Rectal smooth muscle tissue (tissue), 1 donor: ENCODE measurements at regions not wholly inside any gene's neighbourhood (a gene's known extent, or its start where the extent isn't known, plus 50 kb on each side); places are given as distances from the start of the nearest gene placed in this dataset.

Experiments
- H3K27ac ChIP-seq: one replicate; pipeline ENCODE4 v1.7.0; 2013; ENCODE audit warnings: low read depth, low read length, inconsistent platforms
- H3K27me3 ChIP-seq: one replicate; pipeline ENCODE4 v1.7.0; 2013; ENCODE audit warnings: low read length; ENCODE audit not compliant: control insufficient read depth, insufficient read depth
- H3K36me3 ChIP-seq: one replicate; pipeline ENCODE4 v1.7.0; 2013; ENCODE audit warnings: low read length; ENCODE audit not compliant: control insufficient read depth, insufficient read depth
- H3K4me1 ChIP-seq: one replicate; pipeline ENCODE4 v1.7.0; 2013; ENCODE audit warnings: low read length; ENCODE audit not compliant: control insufficient read depth, insufficient read depth
- H3K4me3 ChIP-seq: one replicate; pipeline ENCODE4 v1.7.0; 2013; ENCODE audit warnings: low read length
- H3K9ac ChIP-seq: one replicate; pipeline ENCODE4 v1.7.0; 2013; ENCODE audit warnings: low read length

DNA sequence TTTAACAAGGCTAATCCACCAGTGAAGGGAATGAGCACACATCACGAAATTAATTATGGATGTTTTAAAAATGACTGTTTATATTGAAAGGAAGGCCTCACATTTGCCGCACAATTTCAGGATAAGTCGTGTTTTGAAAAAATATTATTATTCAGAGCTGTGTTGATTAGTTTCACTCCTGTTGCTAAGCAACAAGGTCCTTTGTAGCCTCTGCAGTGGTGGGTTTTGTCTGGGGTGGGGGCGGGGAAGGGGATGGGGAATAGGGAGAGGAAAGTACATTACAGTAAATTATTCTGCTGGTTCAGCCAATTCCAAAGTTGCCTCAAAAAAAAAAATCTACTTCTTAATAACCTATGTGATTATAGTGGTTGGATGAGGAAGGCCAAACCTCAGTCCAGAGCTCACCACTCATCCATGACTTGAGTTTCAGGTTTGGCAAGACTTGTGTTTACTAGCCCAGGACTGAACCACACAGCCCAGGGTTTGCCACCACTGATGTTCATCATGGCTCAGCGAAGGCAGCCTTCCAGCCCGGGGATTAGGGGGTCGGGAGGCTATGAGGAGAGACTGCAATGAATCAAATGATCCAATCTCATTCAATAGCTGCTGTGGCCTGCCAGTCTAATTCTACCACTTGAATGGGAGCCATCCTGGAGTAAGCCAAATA is 162.5 kb upstream of the ATP6AP2 start:
- no peak overlapping the region for H3K4me3 ChIP-seq
- H3K4me1 ChIP-seq = no peaks in the 10 kb centered on the region

DNA sequence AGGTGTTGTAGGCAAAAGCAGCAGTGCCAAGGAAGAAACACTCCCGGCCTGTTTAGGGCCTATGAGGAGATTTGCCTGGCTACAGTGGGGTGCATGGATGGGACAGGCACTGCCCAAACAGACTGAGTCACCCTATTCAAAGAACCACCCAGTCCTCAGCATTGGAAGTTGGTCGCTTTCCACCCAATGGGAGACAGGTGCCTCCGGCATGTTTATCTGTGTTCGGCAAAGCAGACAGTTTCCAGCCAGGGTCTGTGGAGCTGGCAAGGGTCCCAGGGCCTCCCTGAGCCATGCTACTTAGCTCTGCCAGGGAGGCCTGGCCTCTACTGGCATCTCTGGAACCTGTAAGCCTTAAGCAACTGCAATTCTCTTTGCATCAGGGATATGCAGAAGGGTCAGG is 165.1 kb upstream of the ATP6AP2 start:
- Histone ChIP-seq H3K4me1 (no peaks in the 10 kb centered on the region), H3K27me3 (no peaks in the 10 kb centered on the region), H3K4me3 (no peak overlapping the region), H3K27ac (no peak overlapping the region), H3K36me3 (no peaks in the 10 kb centered on the region), H3K9ac (no peak overlapping the region)

More for the DNA sequence above, 162.5 kb upstream of the ATP6AP2 start:
- Histone ChIP-seq H3K9ac (no peak overlapping the region), H3K27ac (no peak overlapping the region), H3K36me3 (no peaks in the 10 kb centered on the region), H3K27me3 (no peaks in the 10 kb centered on the region)

DNA sequence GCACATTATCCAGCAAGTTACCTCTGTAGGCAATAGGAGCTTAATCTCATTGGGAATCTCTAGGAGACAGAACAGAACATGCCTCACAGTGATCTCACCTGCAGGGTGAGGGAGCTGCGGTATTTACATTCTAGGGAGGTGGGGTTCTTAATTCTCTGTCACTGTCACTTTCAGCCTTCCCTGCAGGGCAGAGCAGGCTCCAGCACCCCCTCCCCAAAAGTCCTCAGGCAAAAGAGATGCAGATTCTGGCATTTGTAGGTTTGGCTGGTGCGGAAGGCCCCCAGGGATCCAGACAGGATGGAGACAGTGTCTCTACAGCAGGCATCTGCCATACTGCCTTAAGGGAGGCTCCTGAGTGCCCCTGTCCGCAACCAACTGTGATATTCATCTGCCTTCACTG is 166.4 kb upstream of the ATP6AP2 start:
- no peak overlapping the region for H3K4me3 ChIP-seq
- no peak overlapping the region for H3K9ac ChIP-seq
- no peaks in the 10 kb centered on the region for H3K4me1 ChIP-seq
- no peak overlapping the region for H3K27ac ChIP-seq
- no peaks in the 10 kb centered on the region for H3K27me3 ChIP-seq
- no peaks in the 10 kb centered on the region for H3K36me3 ChIP-seq

DNA sequence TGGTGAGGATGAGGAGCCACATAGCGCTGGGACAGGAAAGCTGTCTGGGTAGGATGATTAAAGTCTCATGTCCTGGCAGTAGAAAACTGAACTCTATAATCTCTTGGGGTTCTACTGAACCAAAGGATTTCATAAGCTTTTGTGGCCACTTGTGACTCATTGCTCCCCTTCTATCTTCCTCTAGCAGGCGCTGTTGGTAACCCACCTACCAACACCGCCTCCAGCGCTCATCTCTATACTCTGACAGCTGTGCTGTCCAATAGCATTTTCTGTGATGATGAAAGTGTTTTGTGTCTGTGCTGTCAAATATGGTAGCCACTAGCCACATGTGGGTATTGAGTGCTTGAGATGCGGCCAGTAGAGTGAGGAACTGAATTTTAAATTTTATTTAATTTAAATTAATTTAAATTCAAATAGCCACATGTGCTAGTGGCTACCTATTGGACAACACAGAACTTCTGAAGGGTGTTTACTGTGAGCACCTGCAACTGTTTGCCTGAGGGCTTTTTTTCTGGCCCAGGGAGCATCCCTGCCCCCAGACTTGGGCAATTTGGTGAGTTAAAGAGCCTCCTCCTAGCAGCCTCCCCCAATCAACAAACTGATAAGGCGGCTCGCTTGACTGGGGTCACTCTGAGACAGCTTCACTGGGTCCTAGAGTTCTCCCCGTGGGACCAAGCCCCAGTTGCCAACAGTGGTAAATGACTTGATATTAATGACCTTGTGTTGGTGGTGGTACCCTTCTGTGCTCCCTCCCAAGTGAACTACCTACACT is 169.2 kb upstream of the ATP6AP2 start:
- no peak overlapping the region for H3K4me3 ChIP-seq
- H3K36me3 ChIP-seq = no peaks in the 10 kb centered on the region
- H3K27me3 ChIP-seq = no peaks in the 10 kb centered on the region
- H3K4me1 ChIP-seq = no peaks in the 10 kb centered on the region
- H3K9ac ChIP-seq = no peak overlapping the region
- H3K27ac ChIP-seq = no peak overlapping the region

- H3K4me1 ChIP-seq = no peaks in the 10 kb centered on the region
- no peaks in the 10 kb centered on the region for H3K36me3 ChIP-seq
- H3K4me3 ChIP-seq = no peak overlapping the region
- H3K27me3 ChIP-seq = no peaks in the 10 kb centered on the region
- H3K27ac ChIP-seq = no peak overlapping the region
- H3K9ac ChIP-seq = no peak overlapping the region
Measured at GRCh38 chrX:40410859-40411258, 169.9 kb upstream of the ATP6AP2 start.

GRCh38 chrX:40406330-40406859 is 174.4 kb upstream of the ATP6AP2 start:
- peaks cover 2% of the 10 kb centered on the region for H3K4me1 ChIP-seq
- no peak overlapping the region for H3K27ac ChIP-seq
- H3K4me3 ChIP-seq = no peak overlapping the region
- no peak overlapping the region for H3K9ac ChIP-seq
- H3K36me3 ChIP-seq = no peaks in the 10 kb centered on the region
- H3K27me3 ChIP-seq = no peaks in the 10 kb centered on the region

GRCh38 chrX:40405399-40405798 is 175.4 kb upstream of the ATP6AP2 start:
- no peak overlapping the region for H3K4me3 ChIP-seq
- no peaks in the 10 kb centered on the region for H3K27me3 ChIP-seq
- no peak overlapping the region for H3K9ac ChIP-seq
- H3K36me3 ChIP-seq = no peaks in the 10 kb centered on the region
- H3K4me1 ChIP-seq = peaks cover 2% of the 10 kb centered on the region
- H3K27ac ChIP-seq = no peak overlapping the region

DNA sequence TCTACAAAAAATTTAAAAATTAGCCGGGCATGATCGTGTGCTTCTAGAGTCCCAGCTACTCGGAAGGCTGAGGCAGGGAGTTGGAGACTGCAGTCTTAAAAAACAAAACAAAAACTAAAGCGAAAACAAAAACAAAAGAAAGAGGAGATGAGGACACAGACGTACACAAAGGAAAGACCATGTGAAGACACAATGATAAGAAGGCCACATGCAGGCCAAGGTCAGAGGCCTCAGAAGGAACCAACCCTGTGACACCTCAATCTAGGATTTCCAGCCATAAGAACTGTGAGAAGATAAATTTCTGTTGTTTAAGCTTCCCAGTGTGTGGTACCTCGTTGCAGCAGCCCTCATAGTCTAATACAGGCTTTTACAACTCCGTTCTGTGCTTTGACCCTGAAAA is 177.0 kb upstream of the ATP6AP2 start:
- H3K9ac ChIP-seq = no peak overlapping the region
- H3K36me3 ChIP-seq = no peaks in the 10 kb centered on the region
- H3K4me3 ChIP-seq = no peak overlapping the region
- H3K27me3 ChIP-seq = no peaks in the 10 kb centered on the region
- no peak overlapping the region for H3K27ac ChIP-seq
- peaks cover 2% of the 10 kb centered on the region for H3K4me1 ChIP-seq

DNA sequence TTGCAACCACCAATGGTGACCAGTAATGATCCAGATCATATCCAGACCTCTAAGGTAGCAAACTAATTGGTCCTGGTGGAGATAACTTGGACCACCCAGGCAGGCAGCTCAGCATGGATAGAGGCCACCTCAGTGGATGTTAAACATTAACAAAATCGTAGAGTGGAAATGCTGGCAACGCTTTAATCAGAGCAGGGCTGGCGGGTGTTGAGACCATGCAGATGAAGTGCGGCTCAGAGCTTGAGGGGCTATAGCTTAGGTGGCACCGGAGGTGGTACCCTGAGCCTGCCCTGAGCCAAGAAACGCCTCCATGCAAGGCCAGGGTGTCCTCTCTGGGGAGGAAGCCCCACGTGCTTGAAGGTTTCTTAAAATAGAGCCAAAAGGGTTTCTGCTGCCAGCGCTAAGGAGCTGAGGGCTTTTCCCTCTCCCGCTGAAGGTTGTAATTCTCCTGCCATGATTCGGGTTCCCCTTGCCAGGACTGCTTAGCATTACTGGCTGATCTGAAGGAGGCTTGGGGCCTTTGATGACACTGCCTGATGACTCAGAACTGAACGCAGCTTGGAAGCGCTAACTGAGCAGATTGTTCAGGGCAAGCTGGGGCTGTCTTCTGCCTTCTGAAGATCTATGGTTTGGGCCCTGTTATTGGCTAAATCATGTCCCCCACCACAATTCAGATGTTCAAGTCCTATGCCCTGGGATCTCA is 177.8 kb upstream of the ATP6AP2 start:
- Histone ChIP-seq H3K27me3 (no peaks in the 10 kb centered on the region), H3K4me3 (no peak overlapping the region), H3K9ac (no peak overlapping the region), H3K27ac (no peak overlapping the region), H3K36me3 (no peaks in the 10 kb centered on the region), H3K4me1 (peaks cover 2% of the 10 kb centered on the region)

DNA sequence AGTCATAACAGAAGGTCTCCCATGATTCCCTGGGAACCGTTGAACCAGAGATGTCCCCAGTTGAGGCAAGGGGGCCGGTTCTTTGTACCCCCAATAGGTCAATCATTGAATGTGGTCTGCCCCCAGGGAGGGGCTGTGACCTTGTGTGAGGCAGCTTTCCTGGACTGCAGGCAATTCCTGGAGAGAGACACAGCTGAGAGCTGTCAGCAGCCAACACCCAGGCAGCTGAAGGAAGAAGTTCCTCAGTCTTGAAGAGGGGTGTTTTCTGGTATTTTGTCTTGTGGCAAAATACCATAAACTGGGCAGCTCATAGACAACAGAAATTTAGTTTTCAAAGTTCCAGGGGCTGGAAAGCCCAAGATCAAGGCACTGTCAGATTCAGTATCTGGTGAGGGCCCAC is 185.7 kb upstream of the ATP6AP2 start:
- Histone ChIP-seq H3K4me1 (no peaks in the 10 kb centered on the region), H3K4me3 (no peak overlapping the region), H3K27ac (no peak overlapping the region), H3K27me3 (peaks cover 4% of the 10 kb centered on the region), H3K36me3 (no peaks in the 10 kb centered on the region), H3K9ac (no peak overlapping the region)

DNA sequence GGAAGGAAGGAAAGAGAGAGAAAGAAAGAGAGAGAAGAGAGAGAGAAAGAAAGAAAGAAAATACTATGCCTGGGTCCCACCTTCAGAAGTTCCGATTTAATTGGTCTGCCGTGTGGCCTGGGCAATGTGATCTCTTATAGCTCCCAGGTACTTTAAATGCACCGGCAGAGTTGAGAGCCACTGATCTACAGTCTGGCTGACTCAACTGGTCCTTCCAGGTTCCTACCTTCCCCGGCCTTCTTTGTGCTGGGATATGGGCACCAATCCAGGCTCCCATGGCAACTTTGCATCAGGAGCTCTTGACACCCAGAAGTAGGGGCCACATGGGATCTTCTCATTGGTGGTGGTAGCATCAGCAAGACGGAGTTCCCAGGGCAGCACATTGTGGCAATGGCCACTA is 186.5 kb upstream of the ATP6AP2 start:
- Histone ChIP-seq H3K9ac (no peak overlapping the region), H3K36me3 (no peaks in the 10 kb centered on the region), H3K27me3 (peaks cover 4% of the 10 kb centered on the region), H3K27ac (no peak overlapping the region), H3K4me1 (no peaks in the 10 kb centered on the region), H3K4me3 (no peak overlapping the region)

DNA sequence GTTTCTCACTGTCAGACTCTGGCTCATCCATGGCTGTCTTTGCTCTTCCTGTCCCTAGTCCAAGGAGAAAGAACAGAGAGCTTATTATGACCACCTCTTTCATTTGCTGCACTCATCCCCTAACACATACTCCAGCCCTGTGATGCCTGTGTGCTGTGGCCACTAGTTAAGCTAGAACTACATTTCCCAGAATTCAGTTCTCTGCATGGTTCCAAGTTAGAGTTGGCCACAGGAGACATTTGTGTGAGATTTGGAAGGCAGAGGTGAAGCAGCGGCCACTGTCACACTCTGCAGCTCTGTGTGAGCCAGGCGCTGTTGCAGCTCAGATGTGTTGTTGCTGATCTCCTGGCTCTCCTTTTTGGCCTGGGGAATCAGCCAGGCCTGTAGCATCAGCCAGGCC is 188.2 kb upstream of the ATP6AP2 start:
- Histone ChIP-seq H3K4me3 (no peak overlapping the region), H3K27ac (no peak overlapping the region), H3K36me3 (no peaks in the 10 kb centered on the region), H3K4me1 (no peaks in the 10 kb centered on the region), H3K9ac (no peak overlapping the region), H3K27me3 (peaks cover 4% of the 10 kb centered on the region)
